ENCODE measurements at regions not wholly inside any gene's neighbourhood (a gene's known extent, or its start where the extent isn't known, plus 50 kb on each side); places are given as distances from the start of the nearest gene placed in this dataset.
"Not testable (repeated sequence)": the region's sequence is repeated elsewhere in the genome, so short reads cannot be mapped to it uniquely, and the experiment has no call there.

- H3K27ac ChIP-seq = no peak overlapping the region
- ChIA-PET POLR2A (ENCODE audit: low non-redundant PET) (no interaction called here), CTCF (no interaction called here)
- no peak for TF ChIP-seq CTCF (conservative IDR thresholded peaks at IDR 0.05; ENCODE audit: low read depth)
- no peak for DNase-seq (ENCODE audit: low spot score)
Observed at GRCh38 chr6:135731116-135731515, 120.4 kb upstream of the PDE7B start.

- DNase-seq (ENCODE audit: low spot score); CTCF ChIA-PET; POLR2A ChIA-PET (ENCODE audit: low non-redundant PET); H3K27ac ChIP-seq: not testable (repeated sequence)
Observed at GRCh38 chr6:135736351-135736750, 115.2 kb upstream of the PDE7B start.

GRCh38 chr6:135738636-135739035 is 112.9 kb upstream of the PDE7B start:
- CTCF ChIA-PET = no interaction called here
- POLR2A ChIA-PET (ENCODE audit: low non-redundant PET) = no interaction called here
- TF ChIP-seq CTCF (conservative IDR thresholded peaks at IDR 0.05; ENCODE audit: low read depth) = no peak
- DNase-seq (ENCODE audit: low spot score) = no peak
- H3K27ac ChIP-seq = no peak overlapping the region

GRCh38 chr6:135739288-135739687 is 112.2 kb upstream of the PDE7B start:
- no peak for TF ChIP-seq CTCF (conservative IDR thresholded peaks at IDR 0.05; ENCODE audit: low read depth)
- ChIA-PET CTCF (no interaction called here), POLR2A (ENCODE audit: low non-redundant PET) (no interaction called here)
- no peak overlapping the region for H3K27ac ChIP-seq
- DNase-seq (ENCODE audit: low spot score) = no peak

GRCh38 chr6:135740580-135740979 is 110.9 kb upstream of the PDE7B start:
- TF ChIP-seq CTCF (conservative IDR thresholded peaks at IDR 0.05; ENCODE audit: low read depth) = no peak
- no peak overlapping the region for H3K27ac ChIP-seq
- no peak for DNase-seq (ENCODE audit: low spot score)
- POLR2A ChIA-PET (ENCODE audit: low non-redundant PET) = no interaction called here
- CTCF ChIA-PET = no interaction called here

- no peak overlapping the region for H3K27ac ChIP-seq
- CTCF ChIA-PET = no interaction called here
- POLR2A ChIA-PET (ENCODE audit: low non-redundant PET) = no interaction called here
- TF ChIP-seq CTCF (conservative IDR thresholded peaks at IDR 0.05; ENCODE audit: low read depth) = no peak
- DNase-seq (ENCODE audit: low spot score) = no peak
Observed at GRCh38 chr6:135743476-135743875, 108.0 kb upstream of the PDE7B start.

- H3K27ac ChIP-seq = no peak overlapping the region
- TF ChIP-seq CTCF (conservative IDR thresholded peaks at IDR 0.05; ENCODE audit: low read depth) = no peak
- DNase-seq (ENCODE audit: low spot score) = no peak
- ChIA-PET POLR2A (ENCODE audit: low non-redundant PET) (no interaction called here), CTCF (no interaction called here)
Observed at GRCh38 chr6:135748189-135748588, 103.3 kb upstream of the PDE7B start.
